ENCODE measurements at regions not wholly inside any gene's neighbourhood (a gene's known extent, or its start where the extent isn't known, plus 50 kb on each side); places are given as distances from the start of the nearest gene placed in this dataset.
A peak's percentile ranks its signal among the peaks of the same experiment; 100 is the strongest.

DNA sequence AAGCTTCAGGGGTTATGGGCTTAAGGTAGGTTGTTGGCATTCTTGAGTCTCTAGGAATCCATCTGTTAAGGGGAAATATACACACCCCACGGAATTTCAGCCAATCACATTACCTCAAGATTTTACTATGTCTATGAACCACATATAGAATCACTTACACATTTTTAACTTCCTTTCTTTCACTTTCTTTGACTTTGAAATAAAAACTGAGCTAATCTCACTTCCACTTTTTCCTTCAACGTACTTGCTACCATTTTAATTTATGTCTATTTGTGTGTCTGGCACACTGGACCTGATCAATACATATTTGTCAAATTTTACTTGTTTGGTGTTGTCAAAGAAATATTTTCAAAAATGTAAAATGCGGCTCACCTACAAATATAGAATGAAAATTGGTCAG, 545.4 kb upstream of the JAG1 start:
- POLR2A ChIA-PET (ENCODE audit: unreplicated experiment) = no interaction called here

More for the DNA sequence above, 545.4 kb upstream of the JAG1 start:
- H3K36me3 ChIP-seq (ENCODE audit: control insufficient read depth, insufficient read depth, low read length) = no peaks in the 10 kb centered on the region
- CTCF ChIA-PET = no interaction called here
- H3K14ac ChIP-seq (replicated peaks; ENCODE audit: low read depth, low read length) = no peak overlapping the region
- peak overlapping the region; percentile 70; the same call in 1 of the 3 replicates for H2BK15ac ChIP-seq (ENCODE audit: low read depth, low read length)
- no peak overlapping the region for H3K23ac ChIP-seq (ENCODE audit: low read depth, low read length)
- no peak overlapping the region for H3K4me2 ChIP-seq (ENCODE audit: low read depth, low read length)
- in situ Hi-C loops (cut with MboI; ENCODE audit: low sequenced_read_pairs) (no loop called here), intact Hi-C loops (cut with micrococcal nuclease) (loop anchor here (5.0 kb wide), 2 partner anchors 48 to 323 kb away; no protein-coding TSS in a partner anchor), dilution Hi-C loops (cut with HindIII; ENCODE audit: low sequenced_read_pairs, unreplicated experiment) (no loop called here)
- no peaks in the 10 kb centered on the region for H3K9me3 ChIP-seq (ENCODE audit: control insufficient read depth, insufficient read depth, low read length)
- H3K27me3 ChIP-seq (ENCODE audit: control insufficient read depth, insufficient read depth, low read length) = no peaks in the 10 kb centered on the region
- H4K91ac ChIP-seq (ENCODE audit: insufficient read depth, low read depth, low read length) = 0 out of 2 replicates have a peak overlapping the region, but pooled peaks have one; percentile 2
- DNase-seq (no peak), ATAC-seq (ENCODE audit: low read depth) (no peak)
- BruUV-seq (replicated peaks) = no TSS peak
- H4K20me1 ChIP-seq (ENCODE audit: insufficient read depth, low read length) = no peaks in the 10 kb centered on the region
- TF ChIP-seq RFX5 (IDR thresholded peaks at IDR 0.05; ENCODE audit: low read depth, low read length) = no peak
- TF ChIP-seq, protein P1, sequence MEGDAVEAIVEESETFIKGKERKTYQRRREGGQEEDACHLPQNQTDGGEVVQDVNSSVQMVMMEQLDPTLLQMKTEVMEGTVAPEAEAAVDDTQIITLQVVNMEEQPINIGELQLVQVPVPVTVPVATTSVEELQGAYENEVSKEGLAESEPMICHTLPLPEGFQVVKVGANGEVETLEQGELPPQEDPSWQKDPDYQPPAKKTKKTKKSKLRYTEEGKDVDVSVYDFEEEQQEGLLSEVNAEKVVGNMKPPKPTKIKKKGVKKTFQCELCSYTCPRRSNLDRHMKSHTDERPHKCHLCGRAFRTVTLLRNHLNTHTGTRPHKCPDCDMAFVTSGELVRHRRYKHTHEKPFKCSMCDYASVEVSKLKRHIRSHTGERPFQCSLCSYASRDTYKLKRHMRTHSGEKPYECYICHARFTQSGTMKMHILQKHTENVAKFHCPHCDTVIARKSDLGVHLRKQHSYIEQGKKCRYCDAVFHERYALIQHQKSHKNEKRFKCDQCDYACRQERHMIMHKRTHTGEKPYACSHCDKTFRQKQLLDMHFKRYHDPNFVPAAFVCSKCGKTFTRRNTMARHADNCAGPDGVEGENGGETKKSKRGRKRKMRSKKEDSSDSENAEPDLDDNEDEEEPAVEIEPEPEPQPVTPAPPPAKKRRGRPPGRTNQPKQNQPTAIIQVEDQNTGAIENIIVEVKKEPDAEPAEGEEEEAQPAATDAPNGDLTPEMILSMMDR (conservative IDR thresholded peaks at IDR 0.05; ENCODE audit: low read depth, low read length) = no peak
- TF ChIP-seq RCOR1 (IDR thresholded peaks at IDR 0.05; ENCODE audit: insufficient replicate concordance, low read length) = no peak
- no peak for TF ChIP-seq RAD21 (IDR thresholded peaks at IDR 0.05; ENCODE audit: low read length)
- no peak for TF ChIP-seq MXI1 (IDR thresholded peaks at IDR 0.05; ENCODE audit: borderline replicate concordance, low read depth, low read length)
- H2AK9ac ChIP-seq (replicated peaks; ENCODE audit: low read depth, low read length, poor library complexity) = no peak overlapping the region
- no peak overlapping the region for H2BK5ac ChIP-seq (ENCODE audit: low read depth, low read length, poor library complexity, severe bottlenecking)
- H3K56ac ChIP-seq (ENCODE audit: extremely low read depth, insufficient read depth, low read length) = no peak overlapping the region
- 0 out of 2 replicates have a peak overlapping the region, but pooled peaks have one; percentile 23 for H3K4ac ChIP-seq (ENCODE audit: low read depth, low read length)
- H4K5ac ChIP-seq (ENCODE audit: low read depth, low read length) = no peak overlapping the region
- H3K9me1 ChIP-seq (ENCODE audit: insufficient read depth, low read length) = peaks cover 11% of the 10 kb centered on the region
- no peak overlapping the region for H3K9ac ChIP-seq (ENCODE audit: low read depth, low read length)
- 0 out of 2 replicates have a peak overlapping the region, but pooled peaks have one; percentile 6 for H2BK20ac ChIP-seq (ENCODE audit: low read depth, low read length)
- no peaks in the 10 kb centered on the region for H3K79me1 ChIP-seq (ENCODE audit: low read depth in 1 of 2, low read length in 2 of 2)
- no peak overlapping the region for H3K18ac ChIP-seq (ENCODE audit: low read depth, low read length)
- no peak overlapping the region for H3K4me3 ChIP-seq (ENCODE audit: insufficient read depth, low read depth, low read length)
- no peak overlapping the region for H2AFZ ChIP-seq (replicated peaks; ENCODE audit: low read length, poor library complexity)
- WGBS, 2 experiments (ENCODE audit: extremely low coverage in 2 of 2, insufficient read length in 1 of 2) = no CpG with 5 or more reads among the region's 3 CpGs
- H2BK120ac ChIP-seq (ENCODE audit: low read depth, low read length) = no peak overlapping the region; the same call in 1 of the 2 replicates
- no peak overlapping the region for H3K27ac ChIP-seq (ENCODE audit: insufficient read depth, low read length)
- no peak overlapping the region for H4K8ac ChIP-seq (ENCODE audit: low read depth in 2 of 2, low read length in 2 of 2)
- H2AK5ac ChIP-seq (ENCODE audit: low read depth, low read length) = peak overlapping the region; percentile 29; the same call in 1 of the 2 replicates
- H3K4me1 ChIP-seq (ENCODE audit: control insufficient read depth, insufficient read depth, low read length) = peaks cover 12% of the 10 kb centered on the region
